ENCODE measurements at regions not wholly inside any gene's neighbourhood (a gene's known extent, or its start where the extent isn't known, plus 50 kb on each side); places are given as distances from the start of the nearest gene placed in this dataset.

DNA sequence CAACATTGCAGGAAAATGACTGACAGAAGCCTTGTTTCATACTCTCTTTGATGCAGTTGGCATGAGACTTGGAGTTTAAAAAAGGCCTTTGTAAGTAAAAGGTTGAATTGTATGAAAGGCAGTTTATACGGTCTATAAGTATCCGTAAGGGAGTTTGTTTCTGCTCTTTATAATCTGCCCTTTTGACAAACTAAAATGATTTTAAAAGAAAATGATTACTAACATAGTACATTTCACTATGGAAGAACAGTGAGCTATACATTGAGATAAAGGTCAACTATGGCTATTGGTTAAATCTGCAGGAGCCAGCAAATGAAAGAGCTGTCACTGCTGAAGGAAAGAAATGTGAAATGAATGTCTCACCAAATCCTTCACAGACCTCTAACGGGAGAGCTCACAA is 296.1 kb upstream of the SLITRK6 start:
- intact Hi-C loops (cut with micrococcal nuclease; ENCODE audit: unreplicated experiment), result no loop called here
- no peaks in the 10 kb centered on the region for H3K27me3 Mint-ChIP-seq (ENCODE audit: unreplicated experiment)
- no peak overlapping the region for H3K4me3 Mint-ChIP-seq (ENCODE audit: low read depth, unreplicated experiment)
- no peaks in the 10 kb centered on the region for H3K4me1 Mint-ChIP-seq (ENCODE audit: low read depth, unreplicated experiment)
- no peaks in the 10 kb centered on the region for H3K9me3 Mint-ChIP-seq (ENCODE audit: low read depth, unreplicated experiment)
- DNase-seq, result no peak
- no peaks in the 10 kb centered on the region for H3K36me3 Mint-ChIP-seq (ENCODE audit: insufficient read depth, unreplicated experiment)
- CTCF ChIA-PET, result no interaction called here
- TF ChIP-seq, protein P1, sequence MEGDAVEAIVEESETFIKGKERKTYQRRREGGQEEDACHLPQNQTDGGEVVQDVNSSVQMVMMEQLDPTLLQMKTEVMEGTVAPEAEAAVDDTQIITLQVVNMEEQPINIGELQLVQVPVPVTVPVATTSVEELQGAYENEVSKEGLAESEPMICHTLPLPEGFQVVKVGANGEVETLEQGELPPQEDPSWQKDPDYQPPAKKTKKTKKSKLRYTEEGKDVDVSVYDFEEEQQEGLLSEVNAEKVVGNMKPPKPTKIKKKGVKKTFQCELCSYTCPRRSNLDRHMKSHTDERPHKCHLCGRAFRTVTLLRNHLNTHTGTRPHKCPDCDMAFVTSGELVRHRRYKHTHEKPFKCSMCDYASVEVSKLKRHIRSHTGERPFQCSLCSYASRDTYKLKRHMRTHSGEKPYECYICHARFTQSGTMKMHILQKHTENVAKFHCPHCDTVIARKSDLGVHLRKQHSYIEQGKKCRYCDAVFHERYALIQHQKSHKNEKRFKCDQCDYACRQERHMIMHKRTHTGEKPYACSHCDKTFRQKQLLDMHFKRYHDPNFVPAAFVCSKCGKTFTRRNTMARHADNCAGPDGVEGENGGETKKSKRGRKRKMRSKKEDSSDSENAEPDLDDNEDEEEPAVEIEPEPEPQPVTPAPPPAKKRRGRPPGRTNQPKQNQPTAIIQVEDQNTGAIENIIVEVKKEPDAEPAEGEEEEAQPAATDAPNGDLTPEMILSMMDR (IDR thresholded peaks at IDR 0.05; ENCODE audit: unreplicated experiment), result no peak
- no peak overlapping the region for H3K27ac Mint-ChIP-seq (ENCODE audit: unreplicated experiment)
- BruUV-seq (replicated peaks), result no TSS peak

DNA sequence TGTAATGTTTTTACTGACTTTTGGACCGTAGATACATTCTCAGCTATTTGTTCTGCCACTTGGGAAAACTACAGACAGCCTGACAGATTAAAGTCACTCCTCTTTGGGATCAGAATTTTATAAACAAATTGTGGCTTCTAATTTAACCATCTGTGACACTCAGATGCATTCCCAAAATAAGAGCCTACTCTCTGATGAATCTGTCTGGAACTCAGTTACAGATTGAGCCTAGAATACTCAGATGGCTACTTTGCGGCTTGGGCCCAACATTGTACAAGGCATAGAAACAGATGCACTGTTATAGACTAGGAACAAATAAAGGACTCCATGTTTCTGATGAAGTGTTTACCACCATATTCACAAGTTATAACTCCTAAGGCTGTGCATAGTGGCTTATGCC is 291.0 kb upstream of the SLITRK6 start:
- H3K27me3 Mint-ChIP-seq (ENCODE audit: unreplicated experiment), result no peaks in the 10 kb centered on the region
- no peak for DNase-seq
- H3K9me3 Mint-ChIP-seq (ENCODE audit: low read depth, unreplicated experiment), result no peaks in the 10 kb centered on the region
- no peak overlapping the region for H3K4me3 Mint-ChIP-seq (ENCODE audit: low read depth, unreplicated experiment)
- H3K27ac Mint-ChIP-seq (ENCODE audit: unreplicated experiment), result no peak overlapping the region
- TF ChIP-seq, protein P1 (IDR thresholded peaks at IDR 0.05; ENCODE audit: unreplicated experiment), result no peak
- BruUV-seq (replicated peaks), result no TSS peak
- intact Hi-C loops (cut with micrococcal nuclease; ENCODE audit: unreplicated experiment), result no loop called here
- H3K4me1 Mint-ChIP-seq (ENCODE audit: low read depth, unreplicated experiment), result no peaks in the 10 kb centered on the region
- H3K36me3 Mint-ChIP-seq (ENCODE audit: insufficient read depth, unreplicated experiment), result no peaks in the 10 kb centered on the region
- CTCF ChIA-PET, result no interaction called here

DNA sequence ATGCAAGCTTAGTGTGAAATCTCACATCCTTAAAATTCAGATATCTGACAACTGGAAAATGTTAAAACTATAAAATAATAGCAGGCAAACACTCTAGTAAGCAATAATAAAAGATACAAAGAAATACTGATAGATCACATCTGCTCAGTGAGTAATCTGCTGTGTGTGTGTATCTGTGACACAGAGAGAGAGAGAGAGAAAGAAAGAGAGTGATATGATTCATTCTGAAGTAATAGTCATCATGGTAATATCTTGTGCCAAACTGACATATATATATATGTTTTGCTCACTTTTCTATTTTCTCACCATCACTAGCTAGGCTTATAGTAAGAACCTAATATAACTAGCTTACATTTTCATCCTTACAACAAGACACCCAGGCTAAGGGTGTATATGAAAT is 288.0 kb upstream of the SLITRK6 start:
- TF ChIP-seq, protein P1 (IDR thresholded peaks at IDR 0.05; ENCODE audit: unreplicated experiment), result no peak
- no peak for DNase-seq
- Mint-ChIP-seq H3K4me1 (ENCODE audit: low read depth, unreplicated experiment) (no peaks in the 10 kb centered on the region), H3K9me3 (ENCODE audit: low read depth, unreplicated experiment) (no peaks in the 10 kb centered on the region), H3K36me3 (ENCODE audit: insufficient read depth, unreplicated experiment) (no peaks in the 10 kb centered on the region), H3K27ac (ENCODE audit: unreplicated experiment) (no peak overlapping the region), H3K27me3 (ENCODE audit: unreplicated experiment) (no peaks in the 10 kb centered on the region), H3K4me3 (ENCODE audit: low read depth, unreplicated experiment) (no peak overlapping the region)
- no TSS peak for BruUV-seq (replicated peaks)
- CTCF ChIA-PET, result no interaction called here
- intact Hi-C loops (cut with micrococcal nuclease; ENCODE audit: unreplicated experiment), result no loop called here

DNA sequence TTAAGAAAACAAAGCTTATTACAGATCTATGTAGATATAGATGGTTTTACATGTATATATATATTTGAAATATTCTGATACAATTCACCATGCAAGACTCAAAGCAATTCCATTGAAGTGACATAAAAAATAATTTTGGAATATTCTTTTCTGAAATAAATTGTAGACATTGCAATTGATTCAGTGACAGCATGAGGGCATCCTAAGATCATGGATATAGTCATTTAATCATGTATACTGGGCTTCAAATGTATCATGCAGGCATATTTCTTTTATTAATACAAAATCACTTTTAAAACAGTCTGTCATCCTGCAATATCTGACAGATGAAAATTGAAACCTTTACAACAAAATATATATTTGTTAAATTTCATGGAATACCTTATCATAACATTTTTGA is 286.7 kb upstream of the SLITRK6 start:
- intact Hi-C loops (cut with micrococcal nuclease; ENCODE audit: unreplicated experiment), result no loop called here
- Mint-ChIP-seq H3K4me3 (ENCODE audit: low read depth, unreplicated experiment) (no peak overlapping the region), H3K27me3 (ENCODE audit: unreplicated experiment) (no peaks in the 10 kb centered on the region), H3K27ac (ENCODE audit: unreplicated experiment) (no peak overlapping the region), H3K36me3 (ENCODE audit: insufficient read depth, unreplicated experiment) (no peaks in the 10 kb centered on the region), H3K4me1 (ENCODE audit: low read depth, unreplicated experiment) (no peaks in the 10 kb centered on the region), H3K9me3 (ENCODE audit: low read depth, unreplicated experiment) (no peaks in the 10 kb centered on the region)
- no peak for DNase-seq
- TF ChIP-seq, protein P1 (IDR thresholded peaks at IDR 0.05; ENCODE audit: unreplicated experiment), result no peak
- CTCF ChIA-PET, result no interaction called here
- no TSS peak for BruUV-seq (replicated peaks)

DNA sequence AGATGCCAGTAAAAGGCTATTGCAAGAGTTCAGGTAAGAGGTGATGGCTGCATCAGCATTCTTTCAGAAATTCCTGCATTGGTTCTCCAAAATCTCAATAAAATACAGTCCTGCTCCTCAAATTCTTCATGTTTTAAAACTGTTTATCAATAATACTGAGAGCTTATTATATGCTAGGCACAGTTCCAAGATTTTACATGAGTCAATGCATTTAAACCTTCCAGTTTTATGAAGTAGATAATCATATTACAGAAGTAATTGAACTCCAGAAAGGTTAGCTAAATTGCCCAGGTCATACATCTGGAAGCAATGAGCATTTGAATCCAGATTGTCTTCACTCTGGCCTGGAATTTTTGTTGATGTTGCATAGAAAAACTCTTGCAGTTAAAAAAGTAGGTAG is 282.9 kb upstream of the SLITRK6 start:
- H3K4me1 Mint-ChIP-seq (ENCODE audit: low read depth, unreplicated experiment), result no peaks in the 10 kb centered on the region
- no peaks in the 10 kb centered on the region for H3K27me3 Mint-ChIP-seq (ENCODE audit: unreplicated experiment)
- no peaks in the 10 kb centered on the region for H3K36me3 Mint-ChIP-seq (ENCODE audit: insufficient read depth, unreplicated experiment)
- H3K27ac Mint-ChIP-seq (ENCODE audit: unreplicated experiment), result no peak overlapping the region
- no peaks in the 10 kb centered on the region for H3K9me3 Mint-ChIP-seq (ENCODE audit: low read depth, unreplicated experiment)
- no peak overlapping the region for H3K4me3 Mint-ChIP-seq (ENCODE audit: low read depth, unreplicated experiment)
- intact Hi-C loops (cut with micrococcal nuclease; ENCODE audit: unreplicated experiment), result no loop called here
- no peak for DNase-seq
- CTCF ChIA-PET, result no interaction called here
- BruUV-seq (replicated peaks), result no TSS peak
- TF ChIP-seq, protein P1 (IDR thresholded peaks at IDR 0.05; ENCODE audit: unreplicated experiment), result no peak
